ENCODE measurements at regions not wholly inside any gene's neighbourhood (a gene's known extent, or its start where the extent isn't known, plus 50 kb on each side); places are given as distances from the start of the nearest gene placed in this dataset.

DNA sequence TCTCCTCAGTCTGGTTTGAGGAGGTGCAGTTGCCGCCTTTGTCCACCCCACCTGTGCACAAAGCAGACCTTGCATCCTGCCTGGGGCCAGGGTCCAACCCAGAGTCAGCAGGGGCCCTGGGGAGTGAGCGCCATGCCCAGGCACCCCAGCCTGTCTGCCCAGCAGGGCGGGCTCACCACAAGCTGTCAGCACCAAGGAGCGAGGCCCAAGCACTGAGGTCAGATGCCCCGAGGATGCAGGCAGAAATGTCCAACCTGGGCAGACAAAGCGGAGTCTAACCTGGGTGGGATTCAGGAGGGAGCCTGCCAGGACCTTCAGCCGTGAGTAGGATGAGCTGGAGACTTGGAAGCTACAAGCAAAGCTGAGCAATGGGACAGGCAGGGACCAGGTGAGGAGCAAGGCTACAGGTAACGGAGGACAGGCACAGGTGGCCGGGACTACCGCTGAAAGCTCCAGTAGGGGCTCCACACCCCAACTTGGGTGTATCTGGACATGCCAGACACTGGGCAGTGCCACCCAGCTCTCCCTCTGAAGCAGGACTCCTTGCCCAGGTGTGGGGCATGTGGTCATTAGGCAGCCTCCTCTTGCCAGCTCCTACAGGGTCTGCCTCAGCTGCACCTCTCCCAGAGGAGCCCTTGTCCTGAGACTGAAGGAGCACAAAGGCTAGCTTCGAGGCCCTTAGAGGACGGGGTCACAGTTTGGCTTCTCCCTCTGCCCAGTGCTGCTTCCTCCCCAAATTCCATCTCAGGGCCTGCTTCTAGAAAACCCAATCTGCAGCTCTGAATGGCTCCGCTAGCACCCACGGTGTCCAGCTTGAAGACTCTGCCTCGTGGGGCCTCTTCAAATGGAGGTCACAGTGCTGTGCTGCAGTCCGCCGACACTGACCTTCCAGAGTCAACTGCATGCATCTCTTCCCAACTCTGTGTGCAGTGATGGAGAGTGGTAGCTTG is 210.6 kb upstream of the CDYL start:
- TF ChIP-seq CEBPB (IDR thresholded peaks at IDR 0.05), result no peak
- no peak for TF ChIP-seq TAF1 (IDR thresholded peaks at IDR 0.05; ENCODE audit: low read depth)
- no peak for TF ChIP-seq EP300 (IDR thresholded peaks at IDR 0.05; ENCODE audit: borderline replicate concordance)
- TF ChIP-seq EGR1 (IDR thresholded peaks at IDR 0.05), result no peak
